Tongue (tissue), 1 donor: ENCODE measurements at regions not wholly inside any gene's neighbourhood (a gene's known extent, or its start where the extent isn't known, plus 50 kb on each side); places are given as distances from the start of the nearest gene placed in this dataset.
A peak's percentile ranks its signal among the peaks of the same experiment; 100 is the strongest.

ENCODE experiments used
- DNase-seq: peaks from one replicate; pipeline ENCODE4 v3.0.0-alpha.2; 2015

DNA sequence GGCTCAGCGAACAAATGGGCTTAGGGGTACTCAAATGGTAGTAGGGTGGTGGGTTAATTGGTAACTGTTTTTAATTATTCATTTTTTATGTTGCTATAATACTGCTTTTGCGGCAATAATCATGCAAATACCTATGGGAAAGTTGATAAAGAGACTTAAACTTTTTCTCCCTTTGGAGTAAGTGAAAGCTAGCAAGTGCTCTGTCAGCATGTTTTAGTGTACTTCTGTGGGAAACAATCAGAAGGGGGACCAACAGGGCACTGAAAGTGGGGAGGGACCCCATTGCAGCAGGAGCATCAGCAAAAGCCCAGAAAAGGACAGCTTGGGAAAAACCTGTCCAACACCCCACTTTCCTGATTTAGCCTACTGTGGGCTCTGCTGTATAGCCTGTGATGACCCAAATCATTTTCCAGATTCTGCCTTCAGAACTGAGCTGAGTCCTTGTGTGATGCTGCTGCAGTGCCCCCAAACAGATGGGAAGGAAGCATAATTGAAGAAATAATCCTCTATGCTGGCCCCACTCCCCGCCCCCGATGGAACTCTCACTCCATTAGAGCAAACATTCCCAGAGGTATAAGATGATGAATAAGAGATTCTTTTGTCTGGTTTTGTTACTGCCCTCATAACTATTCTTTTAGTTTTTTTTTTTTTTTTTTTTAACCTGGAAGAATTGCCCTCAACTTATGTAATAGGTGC is 322.8 kb downstream of the CD83 start:
- DNase-seq: no peak

DNA sequence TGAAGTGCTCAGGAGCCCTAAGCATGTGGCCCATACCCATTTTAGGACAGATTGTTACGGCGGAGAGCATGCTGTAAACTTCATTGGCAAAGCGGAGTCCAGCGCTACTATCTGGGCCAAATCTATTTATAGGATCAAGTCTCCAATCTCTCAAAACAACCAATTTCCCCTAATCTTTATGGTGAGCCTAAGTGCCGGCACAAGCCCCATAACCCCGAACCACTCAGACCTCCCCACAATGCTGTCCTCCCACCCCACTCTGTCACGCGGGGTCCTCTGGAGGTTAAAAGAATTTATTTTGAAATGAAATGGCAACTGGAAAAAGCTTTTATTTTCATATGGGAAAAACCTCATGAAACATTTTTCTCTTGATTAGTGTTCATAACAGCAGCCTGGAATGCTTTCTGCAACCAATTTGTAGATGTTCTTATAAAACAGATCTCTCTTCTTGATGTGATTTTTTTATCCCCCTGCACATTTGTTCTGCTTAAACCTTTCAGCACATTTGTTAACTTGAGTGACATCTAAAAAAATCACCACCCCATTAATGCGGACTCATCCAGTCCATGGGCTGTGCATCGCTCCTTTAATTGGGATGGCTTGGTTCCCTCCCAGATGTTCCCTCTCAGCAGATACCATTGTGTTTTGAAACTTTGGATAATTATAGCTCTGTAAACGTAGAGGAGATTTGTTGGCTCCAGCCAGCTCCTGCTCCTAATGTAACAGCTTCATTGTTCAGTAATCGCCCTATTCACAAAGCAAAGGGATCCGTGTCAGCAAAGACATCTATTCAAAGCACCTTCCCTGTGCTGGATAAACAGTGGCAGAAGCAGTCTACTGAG is 323.6 kb downstream of the CD83 start:
- DNase-seq: peak; percentile 79

DNA sequence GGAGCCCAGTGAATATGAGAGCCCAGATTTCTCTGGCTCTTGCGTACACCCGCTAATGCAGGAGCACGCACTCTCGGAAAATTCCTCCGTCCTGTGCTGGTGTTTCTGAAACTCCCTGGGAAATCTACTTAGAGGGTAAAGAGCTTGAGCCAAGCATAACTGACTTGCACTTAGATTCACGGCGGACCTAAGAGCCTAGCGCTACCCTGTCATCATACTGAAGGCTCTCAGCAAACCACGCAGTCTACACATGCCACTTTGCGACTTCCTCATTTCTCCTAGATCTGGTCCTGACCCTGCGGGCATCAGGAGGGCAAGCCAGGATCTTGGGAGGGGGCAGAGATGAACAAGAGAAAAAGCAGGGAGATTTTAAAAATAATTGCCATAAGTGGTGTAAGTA is 324.7 kb downstream of the CD83 start:
- peak; percentile 16 for DNase-seq

DNA sequence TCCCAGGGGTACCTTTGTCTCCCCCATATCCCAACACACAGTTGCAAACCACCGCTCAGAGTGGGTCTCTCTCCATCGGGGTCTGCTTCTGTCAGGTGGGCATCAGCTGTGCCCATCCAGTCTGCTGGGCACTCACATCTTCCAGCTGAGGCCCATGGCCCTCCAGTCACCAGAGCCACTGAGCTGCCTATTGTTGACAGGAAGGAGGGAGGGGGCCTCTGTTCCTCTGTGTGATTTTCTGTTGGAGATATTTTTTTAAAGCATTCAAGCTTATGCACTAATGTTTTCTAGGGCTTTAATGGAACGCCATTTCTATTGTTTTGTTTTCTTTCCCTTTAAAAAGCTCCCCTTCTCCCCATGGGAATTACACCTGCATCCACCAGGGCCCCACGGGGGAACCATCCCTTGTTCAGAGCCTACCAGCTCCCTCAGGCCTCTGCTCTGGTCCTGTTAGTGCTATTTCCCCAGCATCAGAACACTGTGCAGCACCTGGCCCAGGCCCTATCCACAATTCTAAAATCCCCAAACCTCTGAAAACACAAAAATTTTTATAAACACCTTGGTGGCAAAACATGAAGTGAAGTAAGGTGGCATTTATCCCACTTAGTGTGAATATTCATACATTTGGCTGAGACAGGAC is 326.2 kb downstream of the CD83 start:
- DNase-seq: no peak

DNA sequence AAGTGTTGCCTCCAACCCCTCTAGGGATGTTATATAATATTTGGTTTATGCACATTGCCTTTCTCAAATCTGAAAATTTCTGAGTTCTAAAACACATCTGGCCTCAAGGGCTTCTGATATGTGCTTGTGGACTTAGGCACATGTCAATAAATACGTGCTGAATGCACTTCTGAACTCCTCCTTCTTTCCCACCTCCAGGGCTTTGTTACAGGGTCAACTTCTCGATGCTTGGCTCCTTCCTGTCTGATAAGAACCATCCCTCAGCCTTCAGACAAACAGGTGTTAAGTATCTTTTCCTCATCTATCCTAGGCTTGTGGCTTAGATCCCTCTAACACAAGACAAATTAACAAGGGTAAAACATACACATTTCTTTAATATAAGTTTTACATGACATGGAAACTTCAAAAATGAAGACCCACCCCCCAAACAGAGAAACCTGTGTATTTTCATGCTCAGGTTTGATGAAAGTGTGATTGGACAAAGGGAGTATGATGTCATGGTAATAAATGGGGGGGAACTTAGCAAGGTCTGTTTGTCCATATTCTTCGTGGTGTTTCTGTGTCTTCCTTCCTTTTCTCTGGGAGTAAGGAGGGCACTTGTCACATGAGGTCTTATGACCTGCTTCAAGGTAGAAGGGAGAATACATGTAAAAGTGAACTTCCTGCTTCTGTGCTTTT is 326.9 kb downstream of the CD83 start:
- no peak for DNase-seq

DNA sequence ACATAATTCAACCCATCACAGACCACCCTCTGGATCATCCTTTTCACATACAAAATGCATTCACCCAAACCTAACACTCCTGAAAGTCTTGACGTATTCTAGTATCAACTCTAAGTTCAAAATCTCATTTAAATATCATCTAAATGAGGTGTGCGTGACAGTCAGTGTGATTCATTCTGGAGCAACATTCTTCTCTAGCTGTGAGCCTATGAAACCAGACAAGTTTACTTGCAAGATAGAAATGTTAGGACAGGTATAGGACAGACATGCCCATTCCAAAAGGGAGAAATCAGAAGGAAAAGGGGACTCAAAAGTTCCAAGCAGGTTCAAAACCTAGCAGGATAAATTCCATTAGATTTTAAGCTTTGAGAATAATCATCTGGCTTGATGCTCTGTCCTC is 329.7 kb downstream of the CD83 start:
- DNase-seq: no peak

DNA sequence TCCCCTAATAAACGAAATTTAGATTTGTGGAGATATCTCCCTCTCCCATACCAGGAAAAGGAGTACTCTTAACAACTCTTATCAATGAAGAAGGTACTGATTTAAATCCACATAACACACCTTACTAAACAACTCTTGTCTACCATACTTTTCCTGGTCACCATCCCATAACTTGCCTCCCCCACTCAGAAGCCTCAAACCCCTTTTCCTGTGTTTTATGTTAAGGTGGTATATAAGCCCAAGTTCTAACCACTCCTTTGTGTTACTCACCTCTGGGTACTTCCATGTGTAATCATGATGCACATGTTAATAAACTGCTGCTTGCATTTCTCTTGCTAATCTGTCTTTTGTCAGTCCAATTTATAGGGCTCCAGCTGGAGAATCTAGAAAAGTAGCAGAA is 330.7 kb downstream of the CD83 start:
- no peak for DNase-seq

DNA sequence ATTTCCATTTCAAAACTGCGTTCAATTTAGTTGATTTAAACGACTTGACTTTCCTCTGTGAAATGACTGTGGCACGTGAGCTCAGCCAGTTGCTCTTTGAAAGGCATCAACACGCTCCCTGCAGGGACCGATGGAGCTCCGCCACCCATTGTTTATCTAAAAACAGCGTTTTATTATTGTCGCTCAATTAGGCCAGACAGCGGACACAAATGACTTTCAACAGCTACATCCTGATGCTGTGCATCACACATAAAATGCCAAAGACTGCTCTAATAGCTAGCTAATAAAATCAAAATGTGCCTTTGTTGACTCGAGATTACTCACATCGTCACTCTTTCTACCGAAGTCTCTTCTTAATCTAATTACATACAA is 332.5 kb downstream of the CD83 start:
- DNase-seq: no peak

DNA sequence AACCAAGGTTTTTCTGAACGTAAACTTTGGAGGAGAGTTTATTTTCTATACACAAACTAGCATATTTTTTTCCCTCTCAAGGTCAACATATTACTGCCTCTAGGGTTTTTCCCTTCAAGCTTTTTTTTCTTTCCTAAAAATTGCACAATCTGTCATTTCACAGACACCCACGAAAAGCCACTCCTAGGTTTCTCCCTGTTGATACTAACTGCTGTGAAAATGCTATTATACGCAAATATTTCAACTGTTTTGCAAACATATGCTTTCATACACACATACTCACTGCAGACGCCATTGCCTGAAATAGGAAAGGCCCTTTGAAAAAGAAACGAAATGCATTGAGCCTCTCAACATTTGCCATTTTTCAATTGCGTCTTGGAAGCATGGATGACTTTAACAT is 333.0 kb downstream of the CD83 start:
- DNase-seq: no peak

DNA sequence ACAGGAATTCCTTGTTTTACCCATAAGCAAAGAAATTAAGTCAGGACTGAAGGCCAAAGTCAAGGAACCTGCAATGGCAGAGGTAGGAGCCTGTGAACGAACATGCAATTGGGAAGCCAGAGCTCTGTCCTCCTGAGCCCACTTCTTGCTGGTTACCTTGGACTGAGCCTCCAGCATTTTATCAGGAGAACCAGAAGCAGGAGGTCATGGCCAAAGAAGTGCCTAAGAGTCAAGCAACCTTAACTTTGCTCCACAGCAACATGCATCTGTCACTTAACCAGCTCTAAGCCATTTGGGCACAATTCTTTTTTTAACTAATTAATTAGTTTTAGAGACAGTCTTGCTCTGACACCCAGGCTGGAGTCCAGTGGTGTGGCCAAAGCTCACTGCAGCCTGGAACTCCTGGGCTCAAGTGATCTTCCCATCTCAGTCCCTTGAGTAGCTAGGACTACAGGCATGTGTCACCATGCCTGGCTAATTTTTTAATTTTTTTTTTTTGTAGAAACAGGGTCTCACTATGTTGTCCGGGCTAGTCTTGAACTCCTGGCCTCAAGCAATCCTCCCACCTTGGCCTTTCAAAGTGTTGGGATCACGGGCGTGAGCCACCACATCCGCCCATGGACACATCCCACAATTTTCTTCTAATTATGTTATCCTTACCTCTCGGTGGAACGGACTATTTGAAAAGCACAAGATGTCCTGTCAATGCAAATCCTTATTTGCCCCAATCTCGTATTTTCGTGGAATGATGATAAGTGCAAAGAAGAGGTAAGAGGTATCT is 334.2 kb downstream of the CD83 start:
- DNase-seq: no peak

DNA sequence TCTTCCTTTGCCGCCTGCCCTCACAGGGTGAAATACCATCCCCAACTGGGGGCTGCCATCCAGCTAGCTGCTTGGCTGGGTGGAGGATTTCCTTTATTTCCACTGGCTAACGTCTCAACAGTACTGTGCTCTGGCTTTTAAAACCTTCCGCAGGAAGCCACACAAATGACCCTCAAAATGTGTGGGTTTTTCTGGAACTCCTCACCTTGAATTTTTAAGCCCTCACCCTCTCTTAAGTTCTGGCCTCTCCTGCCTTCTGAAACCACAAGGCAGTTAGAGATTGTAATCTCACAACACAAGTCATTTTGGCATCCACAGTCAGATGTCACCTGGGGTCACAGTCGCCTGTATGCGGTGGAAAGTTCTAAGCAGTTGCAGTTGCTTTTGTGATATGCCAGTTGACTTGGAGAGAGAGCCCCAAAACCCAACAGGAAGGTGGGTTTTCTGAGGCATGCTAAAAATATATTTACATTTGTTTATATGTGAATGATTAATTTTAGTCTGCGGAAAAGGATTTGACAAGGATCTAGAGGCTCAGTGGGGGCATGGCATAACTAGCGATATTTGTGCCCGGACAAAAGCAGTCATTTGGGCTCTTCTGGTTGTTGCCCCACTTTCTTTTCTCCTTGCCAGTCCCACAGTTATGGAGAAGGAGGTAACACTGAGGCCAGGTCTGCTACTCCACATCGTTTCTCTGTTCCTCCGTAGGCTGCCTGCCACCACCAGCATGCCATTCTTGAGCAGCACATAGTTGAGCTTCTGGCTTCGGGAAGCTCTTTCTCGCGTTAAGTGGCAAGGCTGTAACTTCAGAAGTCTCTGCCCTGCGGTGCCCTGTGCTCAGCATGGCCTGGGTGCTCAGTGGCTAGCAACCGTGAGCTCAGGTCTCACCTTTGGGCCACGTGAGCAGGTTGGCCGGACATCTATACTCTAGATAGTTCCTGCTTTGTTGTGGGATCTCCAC is 335.3 kb downstream of the CD83 start:
- no peak for DNase-seq

DNA sequence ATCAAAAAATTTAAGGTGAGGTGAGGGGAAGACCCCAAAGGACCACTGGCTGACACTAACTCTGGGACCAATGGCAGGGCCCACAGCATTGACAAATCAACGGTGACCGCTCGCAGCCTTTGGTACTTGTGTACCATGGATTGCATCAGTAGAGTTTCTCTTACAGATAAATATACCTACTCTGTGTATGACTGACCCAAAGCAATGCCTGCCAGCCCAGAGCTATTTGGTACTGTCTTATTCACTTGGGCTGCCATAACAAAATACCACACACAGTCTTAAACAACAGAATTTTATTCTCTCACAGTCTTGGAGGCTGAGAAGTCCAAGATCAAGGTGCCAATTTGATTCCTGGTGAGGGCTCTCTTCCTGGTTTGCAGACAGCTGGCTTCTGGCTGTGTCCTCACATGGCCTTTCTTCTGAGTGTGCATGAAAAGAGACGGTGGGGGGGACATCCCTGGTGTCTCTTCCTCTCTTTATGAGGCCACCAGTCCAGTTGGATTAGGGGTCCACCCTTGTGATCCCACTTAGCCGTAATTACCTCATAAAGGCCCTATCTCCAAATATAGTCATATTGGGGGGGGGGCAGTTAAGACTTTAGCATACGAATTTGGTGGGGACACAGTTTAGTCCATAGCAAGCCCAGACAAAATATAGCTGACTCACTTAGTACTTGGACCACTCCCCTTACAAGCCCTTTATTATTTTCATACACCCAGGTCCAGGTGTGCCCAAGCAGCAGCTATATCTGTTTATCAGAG is 336.3 kb downstream of the CD83 start:
- DNase-seq: no peak

DNA sequence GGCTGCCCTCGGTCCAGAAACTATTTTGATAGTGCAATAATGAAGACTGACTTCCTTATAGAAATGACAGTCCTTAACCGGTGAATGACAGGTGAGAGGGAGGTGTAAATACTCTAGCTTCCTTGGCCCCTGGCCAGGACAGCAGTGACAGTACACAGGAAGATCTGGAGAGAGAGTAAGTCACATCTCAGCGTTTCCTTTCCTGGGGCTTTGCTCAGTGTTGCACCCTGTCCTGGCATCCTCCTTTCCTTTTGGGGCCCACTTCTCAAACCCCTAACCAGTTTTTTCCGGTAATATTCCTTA is 336.9 kb downstream of the CD83 start:
- DNase-seq: no peak

DNA sequence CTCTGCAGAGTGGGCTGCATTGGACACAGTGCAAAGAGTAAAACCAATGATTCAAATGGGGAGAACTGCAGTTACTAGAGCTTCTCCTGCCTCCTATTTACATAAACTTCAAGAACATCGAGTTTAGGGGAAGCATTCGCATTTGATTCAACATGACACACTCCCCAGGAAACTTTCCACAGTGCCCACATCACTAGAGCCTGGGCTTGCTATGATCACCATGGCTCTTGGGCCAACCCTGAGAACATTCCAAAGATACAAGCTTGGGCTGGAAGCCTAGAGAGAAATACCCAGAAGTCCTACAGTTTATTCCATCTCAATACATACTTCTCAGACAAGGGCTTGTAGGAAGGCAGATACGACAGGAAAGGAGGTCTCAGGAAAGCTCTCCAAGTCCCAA is 337.9 kb downstream of the CD83 start:
- DNase-seq: no peak

DNA sequence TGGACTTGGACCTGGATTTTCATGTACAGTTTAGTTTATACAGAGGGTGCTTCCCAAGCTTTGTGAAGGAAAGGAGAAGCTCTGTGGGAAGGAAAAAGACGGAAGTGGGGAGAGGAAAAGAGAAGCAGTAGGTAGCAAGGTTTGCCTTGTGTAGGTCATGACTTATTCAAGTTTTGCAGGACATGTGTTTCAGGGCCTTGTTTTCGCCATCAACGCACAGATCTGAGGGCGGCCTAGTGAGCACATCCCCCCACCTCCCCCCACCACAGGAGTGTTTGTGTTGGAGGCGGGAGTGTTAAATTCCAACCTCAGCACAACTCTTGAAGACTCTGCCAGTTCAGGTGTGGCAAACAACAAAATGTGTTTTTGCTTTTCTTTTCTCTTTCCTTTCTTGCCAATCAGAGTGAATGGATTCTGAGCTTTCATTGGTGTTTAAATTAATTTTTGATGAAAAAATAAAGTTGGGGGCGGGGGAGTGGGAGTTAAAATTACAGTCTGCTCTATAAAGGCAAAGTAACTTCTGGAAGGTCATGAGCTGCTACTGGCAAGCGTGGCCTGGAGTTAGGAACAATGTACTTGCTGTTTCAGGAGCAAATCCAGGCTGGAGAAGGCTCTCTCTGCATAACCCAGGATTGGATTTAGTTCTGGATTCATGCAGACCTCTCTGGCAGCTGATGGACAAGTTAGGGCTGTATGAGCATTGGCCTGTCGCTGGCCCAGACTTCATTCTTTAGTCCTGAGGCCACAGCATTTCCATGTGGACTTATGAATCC is 338.5 kb downstream of the CD83 start:
- DNase-seq: no peak

DNA sequence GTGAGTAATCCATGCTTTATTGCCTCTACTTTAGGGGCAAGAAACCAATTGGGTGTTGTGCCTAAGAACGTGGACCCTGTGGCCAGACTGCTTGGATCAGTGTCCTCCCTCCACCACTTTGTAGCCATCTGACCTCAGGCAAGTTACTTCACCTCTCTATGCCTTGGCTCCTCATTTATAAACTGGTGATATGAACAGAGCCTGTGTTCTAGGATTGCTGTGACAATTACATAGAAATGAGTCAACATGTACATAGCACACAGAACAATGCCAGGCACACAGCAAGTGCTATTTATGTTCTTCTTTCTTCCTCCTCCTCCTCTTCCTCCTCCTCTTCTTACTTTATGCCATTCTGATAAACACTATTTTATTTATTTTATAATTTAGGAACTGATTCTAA is 339.4 kb downstream of the CD83 start:
- no peak for DNase-seq

DNA sequence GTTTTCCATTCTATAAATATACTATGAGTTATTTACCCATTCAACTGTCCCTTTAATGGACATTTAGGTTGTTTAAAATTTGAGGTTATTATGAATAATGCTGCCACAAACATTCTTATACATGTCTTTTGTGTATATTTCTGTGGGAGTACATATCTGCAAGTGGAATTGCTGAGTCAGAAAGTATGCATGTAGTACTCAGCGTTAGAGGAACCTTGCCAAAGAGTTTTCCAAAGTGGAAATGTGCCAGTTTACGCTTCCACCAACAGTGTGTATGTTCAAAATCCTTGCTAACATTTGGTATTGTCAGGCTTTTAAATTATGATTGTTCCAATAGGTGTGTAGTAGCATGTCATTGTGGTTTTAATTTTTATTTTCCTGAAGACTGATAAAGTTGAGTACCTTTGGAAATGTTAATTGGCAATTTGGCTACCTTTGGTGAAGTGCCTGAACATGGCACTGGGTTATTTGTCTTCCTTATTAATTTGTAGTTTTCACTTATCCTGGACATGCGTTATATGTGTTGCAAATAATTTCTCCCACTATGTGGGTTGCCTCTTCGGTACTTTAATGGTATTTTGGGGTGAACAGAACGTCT is 341.2 kb downstream of the CD83 start:
- DNase-seq: peak; percentile 42

DNA sequence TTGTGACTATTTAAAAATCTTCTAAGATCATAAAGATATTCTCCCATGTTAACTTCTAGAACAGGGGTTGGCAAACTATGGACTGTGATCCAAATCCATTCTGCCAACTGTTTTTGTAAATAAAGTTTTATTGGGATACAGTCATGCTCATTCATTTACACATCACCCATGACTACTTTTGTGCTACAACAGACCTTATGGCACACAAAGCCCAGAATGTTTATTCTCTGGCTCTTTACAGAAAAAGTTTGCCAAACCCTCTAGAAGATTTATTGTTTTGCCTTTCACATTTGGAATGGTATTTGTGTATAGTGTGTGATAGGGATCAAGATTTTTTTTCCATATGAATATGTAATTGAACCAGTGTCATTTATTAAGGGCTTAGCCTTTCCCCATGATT is 341.7 kb downstream of the CD83 start:
- no peak for DNase-seq

DNA sequence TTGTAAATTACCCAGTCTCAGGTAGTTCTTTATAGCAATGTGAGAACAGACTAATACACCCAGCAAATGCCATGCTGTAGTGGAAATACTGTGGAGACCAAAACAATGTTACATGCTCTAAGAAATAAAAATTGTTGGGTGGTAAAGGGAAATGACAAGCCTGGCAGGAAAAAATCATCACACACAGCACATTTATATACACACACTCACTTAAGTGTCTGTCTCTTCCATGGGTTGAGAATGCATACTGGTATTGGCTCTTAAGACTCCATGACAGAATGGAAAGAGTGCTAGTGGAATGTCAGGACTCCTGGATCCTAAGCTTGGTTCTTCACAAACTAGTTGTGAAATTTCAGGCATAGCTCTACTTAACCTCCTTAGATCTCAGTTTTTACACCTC is 343.0 kb downstream of the CD83 start:
- no peak for DNase-seq
